ENCODE measurements at regions not wholly inside any gene's neighbourhood (a gene's known extent, or its start where the extent isn't known, plus 50 kb on each side); places are given as distances from the start of the nearest gene placed in this dataset.

DNA sequence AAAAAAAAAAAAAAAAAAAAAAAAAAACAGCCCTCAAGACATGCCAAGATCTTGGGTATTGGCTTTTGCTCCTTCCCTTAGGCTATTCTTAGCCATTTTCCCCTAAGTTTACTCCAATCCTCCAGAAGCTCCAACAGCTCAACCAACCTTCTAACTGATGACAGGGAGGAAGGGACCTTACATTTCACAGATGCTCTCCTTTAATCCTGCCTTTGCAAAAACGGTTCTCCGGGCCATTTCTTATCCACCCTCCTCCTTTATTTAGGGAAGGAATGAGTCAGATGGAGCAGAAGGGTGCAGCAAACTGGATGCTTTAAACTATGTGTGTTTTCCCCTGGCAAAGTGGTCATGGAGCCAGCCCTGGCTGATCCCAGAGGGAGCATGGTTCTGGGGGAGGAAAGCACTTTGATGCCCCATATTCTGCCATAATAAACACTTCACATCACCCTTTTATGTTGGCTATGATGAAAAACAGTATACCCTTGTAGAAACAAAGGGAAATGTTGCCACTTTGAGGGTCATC lies 369.4 kb upstream of the DMAC1 start:
- 86% methylated on average over 2 of the region's 2 CpGs; no CpG with 5 or more reads in 1 of the 2 experiments for WGBS, 2 experiments (ENCODE audit: extremely low coverage in 1 of 2, insufficient coverage in 1 of 2, insufficient read length in 1 of 2, insufficient replicate concordance in 2 of 2, low coverage in 1 of 2, low lambda C conversion rate in 2 of 2, missing lambda C conversion rate in 1 of 2)

More for the DNA sequence above, 369.4 kb upstream of the DMAC1 start:
- H3K36me3 ChIP-seq (ENCODE audit: control insufficient read depth in 2 of 4, insufficient read depth in 4 of 4, low read length in 3 of 4), result no peaks in the 10 kb centered on the region
- no peak overlapping the region for H3K56ac ChIP-seq (replicated peaks; ENCODE audit: insufficient read length, low read depth, low read length)
- no peak overlapping the region for H3K4ac ChIP-seq (replicated peaks; ENCODE audit: insufficient read length, low read depth, low read length)
- no peaks in the 10 kb centered on the region for H3K79me1 ChIP-seq (ENCODE audit: low read depth, low read length)
- H3K27ac ChIP-seq (ENCODE audit: low read depth, low read length), result no peak overlapping the region
- POLR2A ChIA-PET (ENCODE audit: partially characterized antibody), result no interaction called here
- no peak overlapping the region for H2BK20ac ChIP-seq (ENCODE audit: low read length)
- H4K20me1 ChIP-seq (replicated peaks in 1 of 2; ENCODE audit: control insufficient read depth in 1 of 2, insufficient read depth in 2 of 2, low read length in 2 of 2), result no peaks in the 10 kb centered on the region
- H3K9me3 ChIP-seq (ENCODE audit: insufficient read depth in 2 of 2, low read depth in 1 of 2, low read length in 1 of 2), result no peaks in the 10 kb centered on the region
- no peak overlapping the region for H2BK5ac ChIP-seq (ENCODE audit: low read depth, low read length)
- no peak overlapping the region for H3K4me2 ChIP-seq (ENCODE audit: insufficient read depth in 1 of 2, low read depth in 2 of 2, low read length in 2 of 2)
- no peak overlapping the region for H4K8ac ChIP-seq (ENCODE audit: extremely low read depth, insufficient read depth, low read length)
- no peak overlapping the region for H2AK5ac ChIP-seq (ENCODE audit: low read depth, low read length)
- no peak for TF ChIP-seq SAP30 (IDR thresholded peaks at IDR 0.05; ENCODE audit: insufficient read depth, insufficient replicate concordance, low read length)
- TF ChIP-seq SIX5 (IDR thresholded peaks at IDR 0.05; ENCODE audit: low read depth, low read length), result no peak
- TF ChIP-seq KDM1A (IDR thresholded peaks at IDR 0.05; ENCODE audit: borderline replicate concordance, low read length), result no peak
- TF ChIP-seq GTF2F1 (IDR thresholded peaks at IDR 0.05; ENCODE audit: borderline replicate concordance, low read depth, low read length), result no peak
- TF ChIP-seq SIRT6 (IDR thresholded peaks at IDR 0.05; ENCODE audit: low read length), result no peak
- TF ChIP-seq TAF1 (IDR thresholded peaks at IDR 0.05; ENCODE audit: low read depth, low read length), result no peak
- H2AFZ ChIP-seq (ENCODE audit: low read length), result no peak overlapping the region
- H3K79me2 ChIP-seq (ENCODE audit: control insufficient read depth in 1 of 2, insufficient read depth in 2 of 2, low read length in 2 of 2), result no peaks in the 10 kb centered on the region
- no peak overlapping the region for H2BK12ac ChIP-seq (ENCODE audit: low read depth, low read length)
- no peaks in the 10 kb centered on the region for H3K4me1 ChIP-seq (replicated peaks in 1 of 4; ENCODE audit: control insufficient read depth in 3 of 4, insufficient read depth in 4 of 4, low read length in 3 of 4)
- no peaks in the 10 kb centered on the region for H3K23me2 ChIP-seq (ENCODE audit: low read depth, low read length)
- no peak overlapping the region for H3K4me3 ChIP-seq (ENCODE audit: extremely low read depth in 1 of 4, insufficient read depth in 2 of 4, low read depth in 3 of 4, low read length in 4 of 4)
- no peak overlapping the region for H4K91ac ChIP-seq (replicated peaks; ENCODE audit: insufficient read length, low read length)
- no peak overlapping the region for H3K23ac ChIP-seq (ENCODE audit: insufficient read length)
- H3K9ac ChIP-seq (replicated peaks in 1 of 4; ENCODE audit: extremely low read depth in 1 of 4, low read depth in 3 of 4, low read length in 3 of 4), result no peak overlapping the region
- H3K14ac ChIP-seq (ENCODE audit: insufficient read length), result no peak overlapping the region
- CTCF ChIA-PET (ENCODE audit: partially characterized antibody), result no interaction called here
- DNase-seq (ENCODE audit: low read depth in 1 of 2, low spot score in 2 of 2) (no peak), FAIRE-seq (no peak)
- H2BK15ac ChIP-seq (ENCODE audit: low read length), result no peak overlapping the region
- H2BK120ac ChIP-seq (replicated peaks; ENCODE audit: low read depth, low read length), result no peak overlapping the region
- H3K18ac ChIP-seq (ENCODE audit: extremely low read depth, low read length), result no peak overlapping the region
- H4K5ac ChIP-seq (ENCODE audit: insufficient read length, low read depth, low read length), result no peak overlapping the region
- no peaks in the 10 kb centered on the region for H3K27me3 ChIP-seq (replicated peaks in 1 of 4; ENCODE audit: control insufficient read depth in 3 of 4, extremely low read depth in 1 of 4, insufficient read depth in 3 of 4, low read length in 3 of 4)
